Adrenal gland (tissue), 9 donors: ENCODE measurements at regions not wholly inside any gene's neighbourhood (a gene's known extent, or its start where the extent isn't known, plus 50 kb on each side); places are given as distances from the start of the nearest gene placed in this dataset.
"Not testable (repeated sequence)": the region's sequence is repeated elsewhere in the genome, so short reads cannot be mapped to it uniquely, and the experiment has no call there.

Experiments used
- DNase-seq, 7 donors: peaks; one replicate each; pipeline ENCODE4 v3.0.0-alpha.2; 2019 to 2020
- H3K27ac ChIP-seq, 5 donors: fragments of 200-600 bp; sonication (generic) in 4 of 5; 1 replicate in 3 of 5; 2 replicates in 2 of 5; pipeline versions ENCODE4 v1.5.1 to v1.8.0; 2016 to 2020; ENCODE audit warnings: mild to moderate bottlenecking in 1 of 5
- H3K27me3 ChIP-seq: fragments of 200-600 bp; 2 replicates; pipeline ENCODE4 v1.8.0; 2021
- H3K36me3 ChIP-seq, 2 donors: fragments of 200-600 bp; replicated peaks in 1 of 2; 1 replicate in 1 of 2; 2 replicates in 1 of 2; pipeline versions ENCODE4 v1.5.1 to v1.8.0; 2018 to 2022
- H3K4me1 ChIP-seq, 2 donors: fragments of 200-600 bp; replicated peaks in 1 of 2; 1 replicate in 1 of 2; 2 replicates in 1 of 2; pipeline versions ENCODE4 v1.5.1 to v1.8.0; 2018 to 2021
- H3K4me3 ChIP-seq, 4 donors: fragments of 200-600 bp; sonication (generic) in 3 of 4; one replicate each; pipeline ENCODE4 v1.5.1; 2016 to 2018
- H3K9me3 ChIP-seq, 3 donors: fragments of 200-600 bp; sonication (generic) in 1 of 3; replicated peaks in 1 of 3; 1 replicate in 2 of 3; 2 replicates in 1 of 3; pipeline versions ENCODE4 v1.5.1 to v1.8.0; 2016 to 2021
- CTCF ChIP-seq, 6 experiments: fragments of 450-650 bp in 4 of 6; fragments of 200-600 bp in 2 of 6; sonication (generic) in 1 of 6; IDR thresholded peaks; 1 replicate in 5 of 6; 2 replicates in 1 of 6; pipeline versions ENCODE4 v1.5.1 to v1.8.0; 2016 to 2021; ENCODE audit warnings: antibody characterized with exemption in 6 of 6, mild to moderate bottlenecking in 2 of 6, moderate library complexity in 1 of 6
- POLR2A ChIP-seq, 2 donors: fragments of 450-650 bp; IDR thresholded peaks; one replicate each; pipeline ENCODE4 v1.6.1; 2017; ENCODE audit warnings: antibody characterized with exemption in 2 of 2, mild to moderate bottlenecking in 2 of 2, moderate library complexity in 1 of 2
- WGBS, 4 donors: extraction: QIAGEN DNeasy Blood & Tissue Kit in 2 of 4; methylation state at CpG; one replicate each; pipeline versions ENCODE4 v1.1.5 to v1.1.7; 2013 to 2017; 5-methylcytosine and 5-hydroxymethylcytosine counted together
- intact Hi-C, 2 donors: fragments of 100-400 bp; cut with DNase I; formaldehyde crosslinking; loops; one replicate each; pipeline versions ENCODE4 v1.14.1 to v1.15.0; 2022 to 2023
- donor health status: healthy with polysubstance abuse.
- donor health status: Bipolar disorder and iron deficiency.
- donor health status: DM: yes; HTN: yes; CAD: no.
- donor health status: DM: no; HTN: no; CAD: no.
- donor health status: DM: no; HTN: no; CAD: no.

DNA sequence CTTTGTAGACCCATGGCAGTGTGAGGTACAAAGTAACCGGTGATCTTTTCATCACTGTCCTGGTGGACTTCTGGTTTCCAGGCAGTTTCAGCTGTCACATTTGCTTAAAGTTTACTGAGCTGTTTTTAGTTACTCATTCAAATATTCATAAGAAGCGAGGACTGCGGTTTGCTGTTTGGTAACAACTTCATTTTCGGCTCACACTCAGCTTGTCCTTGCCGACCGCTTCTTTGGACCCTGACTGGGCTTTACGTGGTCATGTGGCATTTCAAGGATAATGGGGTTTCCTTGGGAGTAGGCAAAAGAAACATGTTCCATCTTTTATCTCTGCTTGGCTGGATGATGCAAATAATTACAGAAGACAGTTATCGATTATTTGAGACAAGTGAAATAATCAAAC, 350.7 kb downstream of the PAX3 start:
- H3K4me1 ChIP-seq = no peaks in the 10 kb centered on the region
- H3K9me3 ChIP-seq = no peaks in the 10 kb centered on the region
- no peak overlapping the region for H3K27ac ChIP-seq
- no peaks in the 10 kb centered on the region for H3K36me3 ChIP-seq
- intact Hi-C loops = no loop called here
- H3K4me3 ChIP-seq = no peak overlapping the region
- H3K27me3 ChIP-seq = no peaks in the 10 kb centered on the region
- no peak for DNase-seq
- TF ChIP-seq CTCF (IDR thresholded peaks at IDR 0.05) (no peak), POLR2A (IDR thresholded peaks at IDR 0.05) (no peak)
- WGBS, 4 donors = 75 to 90% (median 75%) methylated on average over 8 of the region's 8 CpGs

DNA sequence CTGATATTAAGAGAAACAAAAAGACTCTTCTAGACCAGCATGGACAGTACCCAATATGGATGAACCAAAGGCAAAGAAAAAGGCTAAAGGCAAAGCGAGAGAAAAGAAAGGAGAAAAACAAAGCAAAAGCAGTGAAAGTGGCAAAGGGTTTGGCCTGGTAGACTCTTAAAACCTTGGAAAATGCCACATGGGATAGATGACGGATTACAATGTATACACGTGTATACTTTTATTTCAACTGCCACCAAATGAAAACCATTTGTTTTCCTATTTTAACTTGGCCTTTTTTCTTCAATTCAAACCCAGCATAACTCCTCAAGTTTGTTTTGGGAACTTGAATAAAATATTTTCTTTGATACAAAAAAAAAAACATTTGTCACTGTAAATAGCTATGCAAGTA, 354.3 kb downstream of the PAX3 start:
- H3K27me3 ChIP-seq, H3K4me1 ChIP-seq, DNase-seq, H3K4me3 ChIP-seq, intact Hi-C loops, H3K9me3 ChIP-seq, H3K27ac ChIP-seq, H3K36me3 ChIP-seq: not testable (repeated sequence)
- 85 to 94% (median 88%) methylated on average over 3 of the region's 3 CpGs for WGBS, 4 donors

DNA sequence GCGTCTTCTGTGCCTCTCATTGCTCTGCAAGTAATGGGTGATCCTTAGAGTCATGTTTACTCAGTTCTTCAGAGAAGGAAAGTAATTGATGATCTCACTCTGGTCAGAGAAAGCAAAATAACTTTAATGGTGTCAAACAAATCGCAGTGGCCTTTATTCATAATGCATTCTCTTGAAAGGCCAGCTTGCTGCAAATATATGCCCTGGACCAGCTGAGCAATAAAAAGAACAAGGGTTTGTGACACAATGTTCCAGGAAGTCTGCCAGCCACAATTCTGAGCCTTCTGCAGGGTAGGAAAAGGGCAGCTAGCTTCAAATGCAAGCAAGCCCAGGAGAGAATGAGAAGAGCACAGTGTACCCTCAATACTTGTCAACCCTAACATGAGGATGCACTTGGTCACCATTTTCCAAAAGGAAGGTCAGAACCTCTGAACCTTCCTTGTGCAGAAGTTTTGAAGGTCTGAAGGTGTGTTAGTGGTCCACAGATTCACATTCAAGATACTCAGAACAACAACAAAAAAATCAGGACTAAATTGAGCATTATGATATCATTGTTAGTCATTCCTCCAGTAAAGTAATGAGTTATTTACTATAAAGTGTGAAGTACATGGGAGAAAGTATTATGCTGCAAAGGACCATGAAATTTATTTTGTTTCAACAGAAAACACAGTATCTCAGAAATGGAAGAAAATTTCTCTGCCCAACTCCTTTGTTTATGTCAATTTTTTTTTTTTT, 355.6 kb downstream of the PAX3 start:
- Histone ChIP-seq H3K4me3 (no peak overlapping the region), H3K36me3 (no peaks in the 10 kb centered on the region), H3K4me1 (no peaks in the 10 kb centered on the region), H3K27me3 (no peaks in the 10 kb centered on the region), H3K9me3 (no peaks in the 10 kb centered on the region), H3K27ac (peak overlapping the region in 2 of 5 donors; percentile 23 to 77)
- TF ChIP-seq POLR2A (IDR thresholded peaks at IDR 0.05) = no peak
- TF ChIP-seq CTCF (IDR thresholded peaks at IDR 0.05) = no peak
- WGBS, 4 donors = 19 to 38% (median 35%) methylated on average over 2 of the region's 2 CpGs
- intact Hi-C loops = no loop called here
- peak; percentile 29 to 88 (median 53) for DNase-seq

DNA sequence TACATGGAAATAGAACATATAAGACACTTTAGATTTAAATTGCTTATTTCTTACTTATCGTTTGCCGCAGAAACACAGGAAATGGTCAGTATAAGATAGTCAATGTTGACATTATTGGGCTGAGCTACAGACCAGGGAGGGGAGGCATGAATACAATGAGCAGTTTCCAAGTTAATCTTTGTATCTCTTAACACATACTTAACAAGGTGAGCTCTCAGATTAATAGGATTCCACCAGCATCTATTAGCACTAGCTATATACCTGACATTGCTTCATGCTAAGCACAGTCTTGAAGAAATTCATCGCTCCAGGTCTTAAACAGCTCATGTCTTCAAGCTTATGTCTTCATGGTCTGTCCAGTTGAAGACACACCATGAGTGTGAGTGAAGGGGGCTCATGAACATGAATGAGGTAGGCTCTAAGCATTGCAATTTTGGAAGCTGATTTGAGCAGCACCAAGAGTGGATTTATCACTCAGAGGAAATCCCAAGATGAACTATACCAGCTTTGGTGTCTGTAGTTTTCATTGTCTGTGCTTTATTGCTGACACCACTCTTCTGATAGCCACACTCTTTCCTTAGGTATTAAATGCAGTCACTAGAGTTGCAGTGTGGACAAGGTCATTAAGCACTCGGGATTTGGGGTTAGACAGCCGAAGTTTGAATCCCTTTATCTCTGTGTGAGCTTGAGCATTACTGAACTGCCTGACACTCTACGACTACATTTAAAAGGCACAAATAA, 359.3 kb upstream of the EPHA4 start:
- Histone ChIP-seq H3K27ac (no peak overlapping the region), H3K4me3 (no peak overlapping the region), H3K4me1 (no peaks in the 10 kb centered on the region), H3K9me3 (no peaks in the 10 kb centered on the region), H3K36me3 (no peaks in the 10 kb centered on the region), H3K27me3 (no peaks in the 10 kb centered on the region)
- intact Hi-C loops = no loop called here
- WGBS, 4 donors = 73 to 78% (median 76%) methylated on average over 6 of the region's 6 CpGs
- DNase-seq = no peak
- TF ChIP-seq POLR2A (IDR thresholded peaks at IDR 0.05) = no peak
- no peak for TF ChIP-seq CTCF (IDR thresholded peaks at IDR 0.05)
